ENCODE measurements at regions not wholly inside any gene's neighbourhood (a gene's known extent, or its start where the extent isn't known, plus 50 kb on each side); places are given as distances from the start of the nearest gene placed in this dataset.

- FAIRE-seq (no peak), DNase-seq (ENCODE audit: low read depth, low spot score) (no peak)
- Histone ChIP-seq H3K79me2 (ENCODE audit: control insufficient read depth, insufficient read depth, low read length) (no peaks in the 10 kb centered on the region), H3K9ac (replicated peaks; ENCODE audit: extremely low read depth, insufficient read depth, low read length) (no peak overlapping the region), H3K4me3 (replicated peaks in 1 of 3; ENCODE audit: insufficient read depth in 1 of 3, low read depth in 1 of 3, low read length in 3 of 3) (no peak overlapping the region), H3K36me3 (ENCODE audit: control insufficient read depth in 2 of 2, extremely low read depth in 1 of 2, insufficient read depth in 2 of 2, low read length in 2 of 2) (no peaks in the 10 kb centered on the region), H4K20me1 (replicated peaks; ENCODE audit: control insufficient read depth, extremely low read depth, insufficient read depth, low read length) (no peaks in the 10 kb centered on the region), H3K27ac (ENCODE audit: insufficient read depth, low read depth, low read length) (no peak overlapping the region), H3K27me3 (ENCODE audit: control insufficient read depth in 2 of 2, insufficient read depth in 2 of 2, low read length in 2 of 2) (no peaks in the 10 kb centered on the region), H3K4me2 (ENCODE audit: insufficient read depth, low read length) (no peak overlapping the region), H3K9me3 (replicated peaks; ENCODE audit: control insufficient read depth, insufficient read depth, low read length) (no peaks in the 10 kb centered on the region), H3K4me1 (ENCODE audit: control insufficient read depth, extremely low read depth, insufficient read depth, low read length) (no peaks in the 10 kb centered on the region), H3K9me1 (replicated peaks; ENCODE audit: control insufficient read depth, extremely low read depth, insufficient read depth, low read length) (no peaks in the 10 kb centered on the region), H2AFZ (ENCODE audit: low read depth, low read length) (no peak overlapping the region)
- dilution Hi-C loops (cut with MboI; ENCODE audit: extremely low pct_ligation_motif_present, low sequenced_read_pairs) = no loop called here
- intact Hi-C loops (cut with micrococcal nuclease) = no loop called here
- no peak for TF ChIP-seq EZH2 (IDR thresholded peaks at IDR 0.05; ENCODE audit: borderline replicate concordance, low read depth, low read length, severe bottlenecking)
- TF ChIP-seq POLR2A (IDR thresholded peaks at IDR 0.05; ENCODE audit: low read depth, low read length) = no peak
- no peak for TF ChIP-seq FOS (IDR thresholded peaks at IDR 0.05; ENCODE audit: borderline replicate concordance, insufficient read depth, low read length)
- no peak for TF ChIP-seq MYC (IDR thresholded peaks at IDR 0.05; ENCODE audit: low read depth, low read length)
- no peak for TF ChIP-seq POLR2AphosphoS5 (IDR thresholded peaks at IDR 0.05; ENCODE audit: insufficient read depth, low read depth, low read length)
- no peak for TF ChIP-seq GATA2 (IDR thresholded peaks at IDR 0.05; ENCODE audit: insufficient read depth, insufficient read length, low read depth, low read length)
- POLR2A ChIA-PET = no interaction called here
- no TSS peak for BruUV-seq (replicated peaks)
- CTCF ChIA-PET = no interaction called here
Observed at GRCh38 chr11:42576318-42576717, 735.5 kb upstream of the API5 start.

DNA sequence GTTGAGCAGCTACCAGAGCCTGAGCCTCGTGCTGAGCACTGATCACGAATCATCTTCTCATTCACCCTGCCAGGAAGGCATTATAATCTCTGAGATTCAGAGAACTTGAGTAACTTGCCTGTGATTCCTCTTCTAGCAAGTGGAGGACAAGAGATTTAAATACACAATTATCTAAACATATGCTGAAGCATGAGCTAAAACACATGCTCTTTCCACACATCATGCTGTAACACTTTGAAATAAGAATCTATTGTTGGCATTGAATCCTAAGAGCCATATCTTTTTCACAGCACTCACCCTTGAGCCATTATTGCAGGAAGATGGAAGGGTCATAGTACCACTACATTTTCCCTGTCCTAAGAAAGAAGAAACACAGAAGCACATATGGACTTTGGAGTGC is 722.5 kb upstream of the API5 start:
- POLR2A ChIA-PET = no interaction called here
- no peaks in the 10 kb centered on the region for H3K27me3 ChIP-seq (ENCODE audit: control insufficient read depth in 2 of 2, insufficient read depth in 2 of 2, low read length in 2 of 2)
- no peaks in the 10 kb centered on the region for H4K20me1 ChIP-seq (replicated peaks; ENCODE audit: control insufficient read depth, extremely low read depth, insufficient read depth, low read length)
- H3K9me3 ChIP-seq (replicated peaks; ENCODE audit: control insufficient read depth, insufficient read depth, low read length) = no peaks in the 10 kb centered on the region
- no peak overlapping the region for H3K27ac ChIP-seq (ENCODE audit: insufficient read depth, low read depth, low read length)
- H3K79me2 ChIP-seq (ENCODE audit: control insufficient read depth, insufficient read depth, low read length) = no peaks in the 10 kb centered on the region
- no peaks in the 10 kb centered on the region for H3K4me1 ChIP-seq (ENCODE audit: control insufficient read depth, extremely low read depth, insufficient read depth, low read length)
- no peak overlapping the region for H3K4me3 ChIP-seq (replicated peaks in 1 of 3; ENCODE audit: insufficient read depth in 1 of 3, low read depth in 1 of 3, low read length in 3 of 3)
- H3K9ac ChIP-seq (replicated peaks; ENCODE audit: extremely low read depth, insufficient read depth, low read length) = no peak overlapping the region
- CTCF ChIA-PET = no interaction called here
- FAIRE-seq (no peak), DNase-seq (ENCODE audit: low read depth, low spot score) (no peak)
- intact Hi-C loops (cut with micrococcal nuclease) = no loop called here
- no TSS peak for BruUV-seq (replicated peaks)
- TF ChIP-seq CTCF (IDR thresholded peaks at IDR 0.05; ENCODE audit: extremely low read depth in 1 of 2, insufficient read depth in 1 of 2, low read depth in 1 of 2, low read length in 2 of 2) = no peak
- TF ChIP-seq EZH2 (IDR thresholded peaks at IDR 0.05; ENCODE audit: borderline replicate concordance, low read depth, low read length, severe bottlenecking) = no peak
- TF ChIP-seq MYC (IDR thresholded peaks at IDR 0.05; ENCODE audit: low read depth, low read length) = no peak
- no peak for TF ChIP-seq FOS (IDR thresholded peaks at IDR 0.05; ENCODE audit: borderline replicate concordance, insufficient read depth, low read length)
- TF ChIP-seq JUN (IDR thresholded peaks at IDR 0.05; ENCODE audit: borderline replicate concordance, insufficient read depth, insufficient read length, low read depth) = no peak
- no peak for TF ChIP-seq POLR2A (IDR thresholded peaks at IDR 0.05; ENCODE audit: low read depth, low read length)
- no peak for TF ChIP-seq GATA2 (IDR thresholded peaks at IDR 0.05; ENCODE audit: insufficient read depth, insufficient read length, low read depth, low read length)
- TF ChIP-seq, protein P1, sequence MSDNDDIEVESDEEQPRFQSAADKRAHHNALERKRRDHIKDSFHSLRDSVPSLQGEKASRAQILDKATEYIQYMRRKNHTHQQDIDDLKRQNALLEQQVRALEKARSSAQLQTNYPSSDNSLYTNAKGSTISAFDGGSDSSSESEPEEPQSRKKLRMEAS (IDR thresholded peaks at IDR 0.05; ENCODE audit: insufficient read depth, insufficient read length) = no peak
- TF ChIP-seq POLR2AphosphoS5 (IDR thresholded peaks at IDR 0.05; ENCODE audit: insufficient read depth, low read depth, low read length) = no peak
- dilution Hi-C loops (cut with MboI; ENCODE audit: extremely low pct_ligation_motif_present, low sequenced_read_pairs) = no loop called here
- no peaks in the 10 kb centered on the region for H3K36me3 ChIP-seq (ENCODE audit: control insufficient read depth in 2 of 2, extremely low read depth in 1 of 2, insufficient read depth in 2 of 2, low read length in 2 of 2)
- no peak overlapping the region for H2AFZ ChIP-seq (ENCODE audit: low read depth, low read length)
- H3K9me1 ChIP-seq (replicated peaks; ENCODE audit: control insufficient read depth, extremely low read depth, insufficient read depth, low read length) = no peaks in the 10 kb centered on the region
- H3K4me2 ChIP-seq (ENCODE audit: insufficient read depth, low read length) = no peak overlapping the region

All from endothelial cell of umbilical vein (primary cell).